ENCODE measurements at regions not wholly inside any gene's neighbourhood (a gene's known extent, or its start where the extent isn't known, plus 50 kb on each side); places are given as distances from the start of the nearest gene placed in this dataset.

GRCh38 chr2:22450831-22451230 is 934.1 kb upstream of the KLHL29 start:
- no peak for TF ChIP-seq CTCF (IDR thresholded peaks at IDR 0.05)
- TF ChIP-seq POLR2AphosphoS5 (IDR thresholded peaks at IDR 0.05; ENCODE audit: low read depth, low read length): no peak
- no peak for TF ChIP-seq REST (IDR thresholded peaks at IDR 0.05; ENCODE audit: insufficient read depth in 1 of 2, low read depth in 2 of 2, low read length in 1 of 2)
- no peak for TF ChIP-seq SIN3A (IDR thresholded peaks at IDR 0.05; ENCODE audit: borderline replicate concordance, insufficient read depth, low read depth, low read length)

Measured in Panc1 (cell line).